IMR-90 (cell line): ENCODE measurements at regions not wholly inside any gene's neighbourhood (a gene's known extent, or its start where the extent isn't known, plus 50 kb on each side); places are given as distances from the start of the nearest gene placed in this dataset.

ENCODE experiments used
- ATAC-seq: fragments of 200-7000 bp; cut with Tn5 transposase; 2 replicates; pipeline ENCODE4 v1.9.1; 2020; ENCODE audit warnings: low read depth, mild to moderate bottlenecking, moderate library complexity
- BruUV-seq: library from RNA; stranded (reverse); fragments of 400-500 nt; replicated peaks from 2 replicates; lab custom pipeline; 2021; lab: Mats Ljungman, UMichigan
- CTCF ChIA-PET: fragments of 300-600 bp; formaldehyde crosslinking; extraction: SDS; loops from one replicate; lab custom pipeline; 2021; ENCODE audit warnings: antibody characterized with exemption; lab: Yijun Ruan, JAX
- POLR2A ChIA-PET: fragments of 300-600 bp; sonication (Branson Sonifier 250); formaldehyde crosslinking; loops from one replicate; lab custom pipeline; 2022; ENCODE audit warnings: antibody characterized with exemption; ENCODE audit not compliant: unreplicated experiment; lab: Charles Lee
- DNase-seq: peaks from one replicate; pipeline ENCODE4 v3.0.0; 2013
- H2AFZ ChIP-seq: replicated peaks from 2 replicates; pipeline ENCODE3; 2013; ENCODE audit warnings: low read length, mild to moderate bottlenecking; ENCODE audit not compliant: poor library complexity
- H2AK5ac ChIP-seq: 2 replicates; pipeline ENCODE4 v1.6.1; 2013; ENCODE audit warnings: low read depth, low read length, inconsistent platforms
- H2AK9ac ChIP-seq: replicated peaks from 2 replicates; pipeline ENCODE3; 2013; ENCODE audit warnings: mild to moderate bottlenecking, low read depth, low read length, moderate library complexity; ENCODE audit not compliant: poor library complexity
- H2BK120ac ChIP-seq: 2 replicates; pipeline ENCODE4 v1.6.1; 2013; ENCODE audit warnings: low read depth, low read length, inconsistent platforms
- H2BK15ac ChIP-seq: 3 replicates; pipeline ENCODE4 v1.6.1; 2013; ENCODE audit warnings: low read depth, low read length, inconsistent platforms
- H2BK20ac ChIP-seq: 2 replicates; pipeline ENCODE4 v1.6.1; 2013; ENCODE audit warnings: low read depth, mild to moderate bottlenecking, inconsistent platforms, low read length, moderate library complexity
- H2BK5ac ChIP-seq: 2 replicates; pipeline ENCODE4 v1.6.1; 2013; ENCODE audit warnings: mild to moderate bottlenecking, low read depth, low read length, inconsistent platforms; ENCODE audit not compliant: poor library complexity, severe bottlenecking
- H3K14ac ChIP-seq: replicated peaks from 2 replicates; pipeline ENCODE4 v1.6.1; 2013; ENCODE audit warnings: low read depth, low read length, inconsistent platforms
- H3K18ac ChIP-seq: 2 replicates; pipeline ENCODE4 v1.6.1; 2013; ENCODE audit warnings: low read depth, low read length, control low read depth
- H3K23ac ChIP-seq: 2 replicates; pipeline ENCODE4 v1.6.1; 2013; ENCODE audit warnings: low read depth, low read length, inconsistent platforms
- H3K27ac ChIP-seq: 2 replicates; pipeline ENCODE4 v1.5.1; 2013; ENCODE audit warnings: mild to moderate bottlenecking, control low read depth, low read length; ENCODE audit not compliant: insufficient read depth
- H3K27me3 ChIP-seq: 2 replicates; pipeline ENCODE4 v1.6.1; 2013; ENCODE audit warnings: low read length; ENCODE audit not compliant: control insufficient read depth, insufficient read depth
- H3K36me3 ChIP-seq: 2 replicates; pipeline ENCODE4 v1.6.1; 2013; ENCODE audit warnings: low read length, mixed read lengths; ENCODE audit not compliant: control insufficient read depth, insufficient read depth
- H3K4ac ChIP-seq: 2 replicates; pipeline ENCODE4 v1.6.1; 2013; ENCODE audit warnings: low read depth, low read length, inconsistent platforms
- H3K4me1 ChIP-seq: 2 replicates; pipeline ENCODE4 v1.6.1; 2013; ENCODE audit warnings: low read length, mixed read lengths; ENCODE audit not compliant: control insufficient read depth, insufficient read depth
- H3K4me2 ChIP-seq: 2 replicates; pipeline ENCODE4 v1.6.1; 2013; ENCODE audit warnings: low read depth, mild to moderate bottlenecking, control low read depth, low read length, moderate library complexity
- H3K4me3 ChIP-seq: 2 replicates; pipeline ENCODE4 v1.5.1; 2013; ENCODE audit warnings: low read depth, mild to moderate bottlenecking, control low read depth, low read length, moderate library complexity; ENCODE audit not compliant: insufficient read depth
- H3K56ac ChIP-seq: 2 replicates; pipeline ENCODE4 v1.6.1; 2013; ENCODE audit warnings: low read length, inconsistent platforms; ENCODE audit not compliant: insufficient read depth; ENCODE audit errors: extremely low read depth
- H3K79me1 ChIP-seq, 2 experiments: 2 replicates each; pipeline ENCODE4 v1.6.1; 2013; ENCODE audit warnings: low read length in 2 of 2, inconsistent platforms in 1 of 2, low read depth in 1 of 2
- H3K9ac ChIP-seq: 2 replicates; pipeline ENCODE4 v1.6.1; 2013; ENCODE audit warnings: low read depth, low read length, control low read depth
- H3K9me1 ChIP-seq: 2 replicates; pipeline ENCODE4 v1.6.1; 2013; ENCODE audit warnings: low read length, inconsistent platforms; ENCODE audit not compliant: insufficient read depth
- H3K9me3 ChIP-seq: 2 replicates; pipeline ENCODE4 v1.6.1; 2013; ENCODE audit warnings: low read length; ENCODE audit not compliant: control insufficient read depth, insufficient read depth
- H4K20me1 ChIP-seq: 2 replicates; pipeline ENCODE4 v1.6.1; 2013; ENCODE audit warnings: low read length, inconsistent platforms; ENCODE audit not compliant: insufficient read depth
- H4K5ac ChIP-seq: 2 replicates; pipeline ENCODE4 v1.6.1; 2013; ENCODE audit warnings: mild to moderate bottlenecking, low read depth, low read length, control low read depth
- H4K8ac ChIP-seq, 2 experiments: 2 replicates each; pipeline ENCODE4 v1.6.1; 2013; ENCODE audit warnings: low read depth in 2 of 2, low read length in 2 of 2, control low read depth in 1 of 2, inconsistent platforms in 1 of 2
- H4K91ac ChIP-seq: 2 replicates; pipeline ENCODE4 v1.6.1; 2013; ENCODE audit warnings: low read depth, low read length, inconsistent platforms; ENCODE audit not compliant: insufficient read depth
- BHLHE40 ChIP-seq: fragments of 150-350 bp; IDR thresholded peaks from 2 replicates; pipeline ENCODE4 v1.6.1; 2016; ENCODE audit warnings: mild to moderate bottlenecking, low read depth, low read length
- CEBPB ChIP-seq: IDR thresholded peaks from 2 replicates; pipeline ENCODE4 v1.6.1; 2012; ENCODE audit warnings: low read depth, low read length, improper control_type of control experiment
- CHD1 ChIP-seq: IDR thresholded peaks from 2 replicates; pipeline ENCODE4 v1.6.1; 2012; ENCODE audit warnings: low read depth, low read length, improper control_type of control experiment
- FOS ChIP-seq: fragments of 150-350 bp; IDR thresholded peaks from 2 replicates; pipeline ENCODE4 v1.6.1; 2016; ENCODE audit warnings: low read depth, low read length
- MAFK ChIP-seq: IDR thresholded peaks from 2 replicates; pipeline ENCODE4 v1.6.1; 2012; ENCODE audit warnings: low read depth, low read length, improper control_type of control experiment
- MAZ ChIP-seq: IDR thresholded peaks from 2 replicates; pipeline ENCODE4 v1.6.1; 2012; ENCODE audit warnings: low read depth, mild to moderate bottlenecking, low read length, improper control_type of control experiment, moderate library complexity, borderline replicate concordance
- MXI1 ChIP-seq: IDR thresholded peaks from 2 replicates; pipeline ENCODE4 v1.6.1; 2012; ENCODE audit warnings: low read depth, mild to moderate bottlenecking, low read length, moderate library complexity, borderline replicate concordance
- NFE2L2 ChIP-seq: fragments of 150-350 bp; IDR thresholded peaks from 2 replicates; pipeline ENCODE4 v1.6.1; 2016; ENCODE audit warnings: low read depth, mild to moderate bottlenecking, low read length
- POLR2A ChIP-seq: IDR thresholded peaks from 2 replicates; pipeline ENCODE4 v1.6.1; 2012; ENCODE audit warnings: mild to moderate bottlenecking, low read depth, low read length
- RAD21 ChIP-seq: IDR thresholded peaks from 2 replicates; pipeline ENCODE4 v1.6.1; 2012; ENCODE audit warnings: low read length, improper control_type of control experiment
- RCOR1 ChIP-seq: IDR thresholded peaks from 2 replicates; pipeline ENCODE4 v1.6.1; 2012; ENCODE audit warnings: mild to moderate bottlenecking, low read length, improper control_type of control experiment; ENCODE audit not compliant: insufficient replicate concordance
- RFX5 ChIP-seq: IDR thresholded peaks from 2 replicates; pipeline ENCODE4 v1.8.0; 2012; ENCODE audit warnings: low read depth, mild to moderate bottlenecking, low read length, moderate library complexity
- SMC3 ChIP-seq: fragments of 150-350 bp; IDR thresholded peaks from 2 replicates; pipeline ENCODE4 v1.6.1; 2016; ENCODE audit warnings: low read depth, mild to moderate bottlenecking, antibody characterized with exemption, low read length, moderate library complexity
- USF2 ChIP-seq: fragments of 150-350 bp; IDR thresholded peaks from 2 replicates; pipeline ENCODE4 v1.6.1; 2017; ENCODE audit warnings: mild to moderate bottlenecking, antibody characterized with exemption, low read length, low read depth
- WGBS, 2 experiments: methylation state at CpG; one replicate each; pipeline versions ENCODE4 v1.1.5 to v1.1.7; 2013; ENCODE audit warnings: missing lambda C conversion rate in 2 of 2; ENCODE audit not compliant: insufficient read length in 1 of 2; ENCODE audit errors: extremely low coverage in 2 of 2; 5-methylcytosine and 5-hydroxymethylcytosine counted together
- dilution Hi-C: fragments of 300-500 bp; cut with HindIII; formaldehyde crosslinking; loops from one replicate; pipeline ENCODE4 v1.14.3; 2018; ENCODE audit warnings: low sequenced_read_pairs; ENCODE audit not compliant: unreplicated experiment
- in situ Hi-C: fragments of 300-500 bp; cut with MboI; formaldehyde crosslinking; loops from 3 replicates; pipeline ENCODE4 v1.14.3; 2019; ENCODE audit warnings: low sequenced_read_pairs, inconsistent platforms, mixed read lengths
- intact Hi-C: fragments of 100-400 bp; cut with micrococcal nuclease; formaldehyde crosslinking; loops from 2 replicates; pipeline ENCODE4 v1.10.0; 2022
- TF ChIP-seq, protein P1 (sequence below): fragments of 150-350 bp; IDR thresholded peaks from 2 replicates; pipeline ENCODE4 v1.6.1; 2016; ENCODE audit warnings: low read depth, mild to moderate bottlenecking, low read length, moderate library complexity, borderline replicate concordance
- TF ChIP-seq, protein P2 (sequence below): conservative IDR thresholded peaks from 2 replicates; pipeline ENCODE4 v1.5.1; 2012; ENCODE audit warnings: mild to moderate bottlenecking, low read depth, low read length, improper control_type of control experiment

DNA sequence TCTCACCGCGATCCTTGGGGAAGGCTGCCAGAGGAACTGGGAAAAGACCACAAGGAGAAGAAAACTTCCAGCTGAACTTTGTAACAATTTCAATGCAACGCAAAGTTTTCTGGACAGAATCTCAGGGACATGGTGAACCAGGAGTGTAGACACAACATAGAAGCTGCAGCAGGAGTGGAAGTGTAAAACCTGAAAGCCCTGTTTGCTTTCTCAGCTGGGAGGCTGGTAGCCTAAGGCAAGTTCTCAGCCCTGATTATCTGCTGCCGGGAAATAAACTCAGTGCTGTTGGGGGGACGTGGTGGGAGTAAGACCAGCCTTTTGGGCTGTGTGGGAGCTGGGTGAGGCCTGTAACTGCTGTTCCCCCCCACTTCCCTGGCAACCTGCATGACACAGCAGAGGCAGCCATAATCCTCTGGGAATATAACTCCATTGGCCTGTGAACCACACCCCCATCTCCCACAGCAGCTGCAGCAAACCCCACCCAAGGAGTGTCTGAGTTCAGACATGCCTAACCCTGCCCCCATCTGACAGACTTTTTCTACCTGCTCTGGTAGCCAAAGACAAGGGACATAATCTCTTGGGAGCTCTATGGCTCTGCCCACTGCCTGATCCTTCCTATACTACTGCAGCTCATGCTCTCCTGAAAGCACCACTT lies 106.7 kb downstream of the ZNF621 start:
- no peak overlapping the region for H2BK20ac ChIP-seq
- no peak overlapping the region for H4K5ac ChIP-seq
- H3K4me3 ChIP-seq: no peak overlapping the region
- dilution Hi-C loops (no loop called here), intact Hi-C loops (no loop called here), in situ Hi-C loops (no loop called here)
- H2AK5ac ChIP-seq: no peak overlapping the region
- no peak overlapping the region for H2BK120ac ChIP-seq
- no peaks in the 10 kb centered on the region for H3K4me1 ChIP-seq
- H2AK9ac ChIP-seq: no peak overlapping the region
- H3K36me3 ChIP-seq: no peaks in the 10 kb centered on the region
- H3K4me2 ChIP-seq: no peak overlapping the region
- WGBS, 2 experiments: 100% methylated on average over 2 of the region's 5 CpGs; no CpG with 5 or more reads in 1 of the 2 experiments
- no peak overlapping the region for H4K91ac ChIP-seq
- H2BK5ac ChIP-seq: no peak overlapping the region
- no peak overlapping the region for H3K23ac ChIP-seq
- BruUV-seq: no TSS peak
- no peak for TF ChIP-seq MXI1
- TF ChIP-seq, protein P1, sequence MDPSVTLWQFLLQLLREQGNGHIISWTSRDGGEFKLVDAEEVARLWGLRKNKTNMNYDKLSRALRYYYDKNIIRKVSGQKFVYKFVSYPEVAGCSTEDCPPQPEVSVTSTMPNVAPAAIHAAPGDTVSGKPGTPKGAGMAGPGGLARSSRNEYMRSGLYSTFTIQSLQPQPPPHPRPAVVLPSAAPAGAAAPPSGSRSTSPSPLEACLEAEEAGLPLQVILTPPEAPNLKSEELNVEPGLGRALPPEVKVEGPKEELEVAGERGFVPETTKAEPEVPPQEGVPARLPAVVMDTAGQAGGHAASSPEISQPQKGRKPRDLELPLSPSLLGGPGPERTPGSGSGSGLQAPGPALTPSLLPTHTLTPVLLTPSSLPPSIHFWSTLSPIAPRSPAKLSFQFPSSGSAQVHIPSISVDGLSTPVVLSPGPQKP: no peak
- TF ChIP-seq, protein P2, sequence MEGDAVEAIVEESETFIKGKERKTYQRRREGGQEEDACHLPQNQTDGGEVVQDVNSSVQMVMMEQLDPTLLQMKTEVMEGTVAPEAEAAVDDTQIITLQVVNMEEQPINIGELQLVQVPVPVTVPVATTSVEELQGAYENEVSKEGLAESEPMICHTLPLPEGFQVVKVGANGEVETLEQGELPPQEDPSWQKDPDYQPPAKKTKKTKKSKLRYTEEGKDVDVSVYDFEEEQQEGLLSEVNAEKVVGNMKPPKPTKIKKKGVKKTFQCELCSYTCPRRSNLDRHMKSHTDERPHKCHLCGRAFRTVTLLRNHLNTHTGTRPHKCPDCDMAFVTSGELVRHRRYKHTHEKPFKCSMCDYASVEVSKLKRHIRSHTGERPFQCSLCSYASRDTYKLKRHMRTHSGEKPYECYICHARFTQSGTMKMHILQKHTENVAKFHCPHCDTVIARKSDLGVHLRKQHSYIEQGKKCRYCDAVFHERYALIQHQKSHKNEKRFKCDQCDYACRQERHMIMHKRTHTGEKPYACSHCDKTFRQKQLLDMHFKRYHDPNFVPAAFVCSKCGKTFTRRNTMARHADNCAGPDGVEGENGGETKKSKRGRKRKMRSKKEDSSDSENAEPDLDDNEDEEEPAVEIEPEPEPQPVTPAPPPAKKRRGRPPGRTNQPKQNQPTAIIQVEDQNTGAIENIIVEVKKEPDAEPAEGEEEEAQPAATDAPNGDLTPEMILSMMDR: no peak
- TF ChIP-seq USF2: no peak
- no peak for TF ChIP-seq POLR2A
- TF ChIP-seq FOS: no peak
- no peak for TF ChIP-seq SMC3
- no peak for TF ChIP-seq CEBPB
- no peak for TF ChIP-seq RFX5
- no peak for TF ChIP-seq NFE2L2
- TF ChIP-seq CHD1: no peak
- no peak for TF ChIP-seq MAZ
- no peak for TF ChIP-seq RAD21
- TF ChIP-seq RCOR1: no peak
- no peak for TF ChIP-seq BHLHE40
- no peak for TF ChIP-seq MAFK
- no peak overlapping the region for H2AFZ ChIP-seq
- no peak overlapping the region for H3K27ac ChIP-seq
- ATAC-seq (no peak), DNase-seq (no peak)
- H3K9me3 ChIP-seq: peaks cover 4% of the 10 kb centered on the region; the same call in 1 of the 2 replicates
- H3K56ac ChIP-seq: no peak overlapping the region
- no peaks in the 10 kb centered on the region for H3K27me3 ChIP-seq
- no peak overlapping the region for H2BK15ac ChIP-seq
- CTCF ChIA-PET: no interaction called here
- no peak overlapping the region for H3K4ac ChIP-seq
- POLR2A ChIA-PET: no interaction called here
- no peak overlapping the region for H4K8ac ChIP-seq
- no peaks in the 10 kb centered on the region for H3K9me1 ChIP-seq
- H3K9ac ChIP-seq: no peak overlapping the region
- no peak overlapping the region for H3K18ac ChIP-seq
- H4K20me1 ChIP-seq: no peaks in the 10 kb centered on the region
- no peaks in the 10 kb centered on the region for H3K79me1 ChIP-seq
- H3K14ac ChIP-seq: no peak overlapping the region
